ENCODE measurements at regions not wholly inside any gene's neighbourhood (a gene's known extent, or its start where the extent isn't known, plus 50 kb on each side); places are given as distances from the start of the nearest gene placed in this dataset.

DNA sequence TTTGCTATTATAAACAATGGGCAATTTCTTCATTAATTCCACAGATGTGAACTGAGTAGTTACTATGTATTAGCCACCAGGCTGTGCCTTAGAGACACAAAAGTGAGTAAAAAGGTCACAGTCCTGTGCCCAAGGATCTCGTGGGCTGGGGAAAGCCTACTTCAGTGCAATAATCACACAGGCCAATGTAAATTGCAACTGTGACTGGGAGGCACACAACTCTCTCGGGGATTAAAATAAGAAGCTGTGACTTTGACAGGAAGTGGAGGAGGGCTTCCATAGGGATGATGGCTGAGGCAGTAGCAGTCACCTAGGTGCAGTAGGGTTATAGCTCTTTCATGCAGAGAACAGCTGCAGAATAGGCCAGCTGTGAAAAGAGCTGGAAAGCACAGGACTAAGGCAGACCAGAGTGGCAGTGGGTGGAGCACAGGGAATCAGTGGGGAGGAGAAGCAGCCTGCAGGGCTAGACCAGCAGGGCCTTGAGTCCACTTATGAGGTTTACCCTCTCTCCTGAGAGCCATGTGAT, 121.9 kb downstream of the MAB21L3 start:
- FAIRE-seq (no peak), DNase-seq (ENCODE audit: low read depth) (no peak)
- H3K36me3 ChIP-seq (ENCODE audit: control insufficient read depth, insufficient read depth, low read length), result no peaks in the 10 kb centered on the region
- H3K4me3 ChIP-seq (ENCODE audit: low read depth, low read length), result no peak overlapping the region
- peaks cover 1% of the 10 kb centered on the region for H3K27me3 ChIP-seq (ENCODE audit: control insufficient read depth, insufficient read depth, low read length)
- TF ChIP-seq, protein P1, sequence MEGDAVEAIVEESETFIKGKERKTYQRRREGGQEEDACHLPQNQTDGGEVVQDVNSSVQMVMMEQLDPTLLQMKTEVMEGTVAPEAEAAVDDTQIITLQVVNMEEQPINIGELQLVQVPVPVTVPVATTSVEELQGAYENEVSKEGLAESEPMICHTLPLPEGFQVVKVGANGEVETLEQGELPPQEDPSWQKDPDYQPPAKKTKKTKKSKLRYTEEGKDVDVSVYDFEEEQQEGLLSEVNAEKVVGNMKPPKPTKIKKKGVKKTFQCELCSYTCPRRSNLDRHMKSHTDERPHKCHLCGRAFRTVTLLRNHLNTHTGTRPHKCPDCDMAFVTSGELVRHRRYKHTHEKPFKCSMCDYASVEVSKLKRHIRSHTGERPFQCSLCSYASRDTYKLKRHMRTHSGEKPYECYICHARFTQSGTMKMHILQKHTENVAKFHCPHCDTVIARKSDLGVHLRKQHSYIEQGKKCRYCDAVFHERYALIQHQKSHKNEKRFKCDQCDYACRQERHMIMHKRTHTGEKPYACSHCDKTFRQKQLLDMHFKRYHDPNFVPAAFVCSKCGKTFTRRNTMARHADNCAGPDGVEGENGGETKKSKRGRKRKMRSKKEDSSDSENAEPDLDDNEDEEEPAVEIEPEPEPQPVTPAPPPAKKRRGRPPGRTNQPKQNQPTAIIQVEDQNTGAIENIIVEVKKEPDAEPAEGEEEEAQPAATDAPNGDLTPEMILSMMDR (IDR thresholded peaks at IDR 0.05; ENCODE audit: insufficient read depth, low read length, severe bottlenecking), result no peak

DNA sequence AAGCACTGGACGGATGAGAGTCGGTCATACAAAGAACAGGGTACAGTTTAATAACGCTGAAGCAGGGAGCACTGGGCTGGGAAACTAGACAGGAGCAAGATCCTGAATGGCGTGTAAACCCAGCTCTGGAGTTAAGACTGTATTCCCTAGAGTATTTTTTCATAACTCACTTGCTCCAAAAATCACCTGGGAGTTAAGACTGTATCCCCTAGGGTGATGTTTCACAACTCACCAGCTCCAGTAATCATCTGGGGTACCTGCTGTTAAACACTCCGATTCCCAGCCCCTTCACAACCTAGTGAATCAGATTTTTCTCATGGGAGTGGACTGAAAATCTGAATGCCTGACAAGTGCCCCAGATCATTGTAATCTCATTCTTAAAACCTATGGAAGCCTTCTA, 123.2 kb downstream of the MAB21L3 start:
- no peaks in the 10 kb centered on the region for H3K36me3 ChIP-seq (ENCODE audit: control insufficient read depth, insufficient read depth, low read length)
- no peak for FAIRE-seq
- TF ChIP-seq, protein P1 (IDR thresholded peaks at IDR 0.05; ENCODE audit: insufficient read depth, low read length, severe bottlenecking), result no peak
- H3K4me3 ChIP-seq (ENCODE audit: low read depth, low read length), result no peak overlapping the region
- DNase-seq (ENCODE audit: low read depth), result no peak
- peaks cover 1% of the 10 kb centered on the region for H3K27me3 ChIP-seq (ENCODE audit: control insufficient read depth, insufficient read depth, low read length)

DNA sequence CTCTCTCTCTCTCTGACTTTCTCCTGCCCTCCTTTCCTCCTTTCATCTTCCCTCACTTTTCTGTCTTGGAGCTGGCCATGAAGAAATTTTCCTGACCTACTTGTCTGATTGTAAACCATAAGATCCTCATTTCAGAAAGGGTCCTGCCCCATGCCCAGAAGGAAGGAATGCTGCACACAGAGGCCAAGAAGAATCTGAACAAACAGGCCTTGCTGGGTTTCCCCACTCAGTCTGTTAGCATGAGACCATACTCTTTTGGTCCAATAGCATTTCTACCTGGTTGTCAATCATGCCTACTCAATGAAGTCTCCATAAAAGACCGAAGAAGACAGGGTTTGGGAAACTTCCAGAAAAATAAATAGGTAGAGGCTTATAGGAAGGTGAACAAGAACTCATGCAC, 128.7 kb downstream of the MAB21L3 start:
- no peak for DNase-seq (ENCODE audit: low read depth)
- Histone ChIP-seq H3K27me3 (ENCODE audit: control insufficient read depth, insufficient read depth, low read length) (peaks cover 2% of the 10 kb centered on the region), H3K36me3 (ENCODE audit: control insufficient read depth, insufficient read depth, low read length) (no peaks in the 10 kb centered on the region), H3K4me3 (ENCODE audit: low read depth, low read length) (no peak overlapping the region)
- TF ChIP-seq, protein P1 (IDR thresholded peaks at IDR 0.05; ENCODE audit: insufficient read depth, low read length, severe bottlenecking), result no peak
- no peak for FAIRE-seq

DNA sequence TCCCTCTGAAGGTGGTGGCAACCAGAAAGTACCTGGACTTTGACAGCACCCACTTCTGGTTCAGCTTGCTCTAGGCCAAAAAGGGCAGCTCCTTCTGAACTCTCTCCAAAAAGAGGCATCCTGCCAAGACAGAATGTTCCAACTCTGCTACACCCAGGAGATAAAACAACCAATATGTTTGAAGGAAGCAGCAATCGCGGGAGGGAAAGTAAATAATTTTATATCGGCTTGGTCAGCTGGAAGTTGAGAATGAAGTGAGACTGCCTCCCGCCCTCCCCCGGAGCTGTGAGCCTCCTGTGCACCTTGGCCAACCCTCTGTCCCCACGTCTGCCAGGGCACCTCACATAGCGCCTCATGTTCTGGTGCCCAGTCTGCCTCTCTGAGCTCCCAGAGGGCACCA, 130.3 kb upstream of the ATP1A1 start:
- Histone ChIP-seq H3K36me3 (ENCODE audit: control insufficient read depth, insufficient read depth, low read length) (no peaks in the 10 kb centered on the region), H3K27me3 (ENCODE audit: control insufficient read depth, insufficient read depth, low read length) (peaks cover 2% of the 10 kb centered on the region), H3K4me3 (ENCODE audit: low read depth, low read length) (no peak overlapping the region)
- FAIRE-seq (no peak), DNase-seq (ENCODE audit: low read depth) (no peak)
- TF ChIP-seq, protein P1 (IDR thresholded peaks at IDR 0.05; ENCODE audit: insufficient read depth, low read length, severe bottlenecking), result no peak

DNA sequence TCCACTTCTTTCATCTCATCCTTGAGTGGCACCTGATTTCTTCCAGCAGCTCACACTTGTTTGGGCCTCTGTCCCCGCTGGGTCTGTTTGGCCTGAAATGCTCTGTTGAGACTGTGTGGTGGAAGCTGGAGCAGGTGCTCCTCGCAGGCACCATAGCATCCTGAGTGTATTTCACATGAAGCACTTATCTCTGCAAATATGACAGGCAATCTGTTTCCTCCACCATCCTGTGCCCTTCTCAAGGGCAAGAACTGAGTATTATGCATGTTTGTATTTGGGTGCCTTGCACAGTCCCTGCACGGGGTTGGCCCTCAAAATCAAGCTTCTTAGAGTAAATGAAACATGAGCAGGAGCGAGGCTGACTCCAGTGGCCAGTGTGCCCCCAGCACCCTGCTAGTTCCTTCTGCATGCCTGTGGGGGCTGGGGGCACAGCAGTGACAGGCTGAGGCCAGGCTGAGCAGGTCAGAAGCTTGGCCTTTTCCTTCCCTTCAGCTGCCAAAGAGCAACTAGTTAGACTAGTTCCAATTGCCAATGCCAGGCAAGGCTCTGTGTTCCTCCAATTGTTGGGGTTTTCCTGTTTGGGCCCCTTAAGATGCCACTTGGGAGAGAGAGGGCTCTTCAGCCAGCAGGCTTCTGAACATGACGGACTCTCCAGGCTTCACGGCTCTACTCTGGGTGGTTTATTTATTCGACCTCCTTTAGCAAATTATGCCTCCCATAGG, 129.6 kb upstream of the ATP1A1 start:
- H3K36me3 ChIP-seq (ENCODE audit: control insufficient read depth, insufficient read depth, low read length), result no peaks in the 10 kb centered on the region
- H3K4me3 ChIP-seq (ENCODE audit: low read depth, low read length), result no peak overlapping the region
- TF ChIP-seq, protein P1 (IDR thresholded peaks at IDR 0.05; ENCODE audit: insufficient read depth, low read length, severe bottlenecking), result no peak
- DNase-seq (ENCODE audit: low read depth) (no peak), FAIRE-seq (no peak)
- peaks cover 2% of the 10 kb centered on the region for H3K27me3 ChIP-seq (ENCODE audit: control insufficient read depth, insufficient read depth, low read length)

DNA sequence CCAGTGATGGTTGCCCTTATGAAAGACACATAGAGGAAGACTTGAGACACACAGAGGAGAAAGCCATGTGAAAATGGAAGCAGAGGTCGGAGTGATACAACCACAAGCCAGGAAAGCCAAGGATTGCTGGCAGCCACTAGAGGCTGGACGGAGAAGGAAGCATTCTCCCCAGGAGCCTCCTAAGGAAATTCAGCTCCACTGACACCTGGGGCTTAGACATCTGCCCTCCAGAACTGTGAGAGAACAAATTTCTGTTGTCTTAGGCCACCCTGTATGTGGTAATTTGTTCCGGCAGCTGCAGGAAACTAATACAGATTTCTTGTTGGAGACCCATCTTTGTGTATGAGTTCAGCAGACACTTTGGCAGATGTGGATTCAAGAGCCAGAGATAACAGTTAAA, 126.9 kb upstream of the ATP1A1 start:
- TF ChIP-seq, protein P1 (IDR thresholded peaks at IDR 0.05; ENCODE audit: insufficient read depth, low read length, severe bottlenecking), result no peak
- DNase-seq (ENCODE audit: low read depth) (no peak), FAIRE-seq (no peak)
- Histone ChIP-seq H3K27me3 (ENCODE audit: control insufficient read depth, insufficient read depth, low read length) (peaks cover 2% of the 10 kb centered on the region), H3K4me3 (ENCODE audit: low read depth, low read length) (no peak overlapping the region), H3K36me3 (ENCODE audit: control insufficient read depth, insufficient read depth, low read length) (no peaks in the 10 kb centered on the region)
